A549 (cell line): ENCODE measurements at regions not wholly inside any gene's neighbourhood (a gene's known extent, or its start where the extent isn't known, plus 50 kb on each side); places are given as distances from the start of the nearest gene placed in this dataset.
A peak's percentile ranks its signal among the peaks of the same experiment; 100 is the strongest.

Source experiments
- CBX2 ChIP-seq: fragments of 200-600 bp; sonication (generic); IDR thresholded peaks from 2 replicates; pipeline ENCODE4 v1.6.1; 2016; ENCODE audit warnings: low read depth, mild to moderate bottlenecking, borderline replicate concordance
- CBX8 ChIP-seq: fragments of 200-600 bp; sonication (generic); IDR thresholded peaks from 2 replicates; pipeline ENCODE4 v1.6.1; 2016
- FOXS1 ChIP-seq: fragments of 250-450 bp; sonication (Bioruptor Pico); IDR thresholded peaks from 2 replicates; pipeline ENCODE4 v1.5.0; 2020; ENCODE audit warnings: mild to moderate bottlenecking, moderate library complexity
- HDAC2 ChIP-seq: fragments of 200-600 bp; sonication (generic); IDR thresholded peaks from 2 replicates; pipeline ENCODE4 v1.6.1; 2016
- HEYL ChIP-seq: fragments of 250-450 bp; sonication (Bioruptor Pico); IDR thresholded peaks from 2 replicates; pipeline ENCODE4 v1.8.0; 2021; ENCODE audit warnings: mild to moderate bottlenecking, moderate library complexity
- HOXA7 ChIP-seq: fragments of 250-450 bp; sonication (Bioruptor Pico); IDR thresholded peaks from 2 replicates; pipeline ENCODE4 v1.5.0; 2020; ENCODE audit warnings: mild to moderate bottlenecking, moderate library complexity
- HOXB13 ChIP-seq: fragments of 250-450 bp; sonication (Bioruptor Pico); IDR thresholded peaks from 2 replicates; pipeline ENCODE4 v1.5.0; 2020; ENCODE audit warnings: low read depth, mild to moderate bottlenecking, moderate library complexity
- JUNB ChIP-seq: fragments of >200 bp; sonication (Bioruptor Twin); formaldehyde crosslinking; IDR thresholded peaks from 2 replicates; pipeline ENCODE4 v1.6.1; 2016
- KDM1A ChIP-seq: fragments of 200-600 bp; sonication (generic); IDR thresholded peaks from 2 replicates; pipeline ENCODE4 v1.6.1; 2016; ENCODE audit warnings: low read depth, mild to moderate bottlenecking
- MAFK ChIP-seq: fragments of 450-650 bp; IDR thresholded peaks from 2 replicates; pipeline ENCODE4 v1.6.1; 2014; ENCODE audit not compliant: partially characterized antibody
- MAZ ChIP-seq: fragments of 150-350 bp; IDR thresholded peaks from 2 replicates; pipeline ENCODE4 v1.6.1; 2014; ENCODE audit warnings: antibody characterized with exemption, low read depth, low read length, borderline replicate concordance
- NPAS2 ChIP-seq: fragments of 250-450 bp; sonication (Bioruptor Pico); IDR thresholded peaks from 2 replicates; pipeline ENCODE4 v1.8.0; 2022; ENCODE audit warnings: mild to moderate bottlenecking, moderate library complexity, borderline replicate concordance
- NR3C1 ChIP-seq: fragments of >200 bp; sonication (Bioruptor Twin); formaldehyde crosslinking; IDR thresholded peaks from 3 replicates; pipeline ENCODE4 v1.6.1; 2017
- POLR2A ChIP-seq: IDR thresholded peaks from 2 replicates; pipeline ENCODE4 v1.6.1; 2012; ENCODE audit warnings: mild to moderate bottlenecking, low read length
- RAD21 ChIP-seq, 2 experiments: fragments of >200 bp in 1 of 2; sonication (Bioruptor Twin) in 1 of 2; formaldehyde crosslinking in 1 of 2; IDR thresholded peaks in 1 of 2; conservative IDR thresholded peaks in 1 of 2; 2 replicates in 1 of 2; 3 replicates in 1 of 2; pipeline ENCODE4 v1.6.1; 2012 to 2018; ENCODE audit warnings: inconsistent platforms in 1 of 2
- RARB ChIP-seq: fragments of 250-450 bp; sonication (Bioruptor Pico); IDR thresholded peaks from 2 replicates; pipeline ENCODE4 v1.8.0; 2021; ENCODE audit warnings: mild to moderate bottlenecking, moderate library complexity
- RCOR1 ChIP-seq: fragments of 150-350 bp; IDR thresholded peaks from 2 replicates; pipeline ENCODE4 v1.6.1; 2014; ENCODE audit warnings: antibody characterized with exemption, low read length, low read depth
- SMC3 ChIP-seq: fragments of >200 bp; sonication (Bioruptor Twin); formaldehyde crosslinking; IDR thresholded peaks from 3 replicates; pipeline ENCODE4 v1.6.1; 2018; ENCODE audit warnings: inconsistent platforms
- SREBF2 ChIP-seq: fragments of 450-650 bp; IDR thresholded peaks from 2 replicates; pipeline ENCODE4 v1.6.1; 2014; ENCODE audit warnings: mild to moderate bottlenecking, moderate library complexity
- TFCP2L1 ChIP-seq: fragments of 250-450 bp; sonication (Bioruptor Pico); IDR thresholded peaks from 2 replicates; pipeline ENCODE4 v1.5.0; 2021; ENCODE audit warnings: mild to moderate bottlenecking
- ZC3H11A ChIP-seq: fragments of 450-650 bp; IDR thresholded peaks from 2 replicates; pipeline ENCODE4 v1.6.1; 2014; ENCODE audit warnings: antibody characterized with exemption, mild to moderate bottlenecking
- ZSCAN20 ChIP-seq: fragments of 250-450 bp; sonication (Bioruptor Pico); IDR thresholded peaks from 2 replicates; pipeline ENCODE4 v1.8.0; 2022; ENCODE audit warnings: mild to moderate bottlenecking, moderate library complexity
- TF ChIP-seq, protein P1 (sequence below): fragments of 450-650 bp; IDR thresholded peaks from 2 replicates; pipeline ENCODE4 v1.6.1; 2014; ENCODE audit warnings: antibody characterized with exemption
- TF ChIP-seq, protein P2 (sequence below): fragments of 200-600 bp; sonication (generic); IDR thresholded peaks from 2 replicates; pipeline ENCODE4 v1.6.1; 2016; ENCODE audit warnings: antibody characterized with exemption, mild to moderate bottlenecking, moderate library complexity
- TF ChIP-seq, protein P3 (sequence below): fragments of 250-450 bp; sonication (Bioruptor Pico); IDR thresholded peaks from 2 replicates; pipeline ENCODE4 v1.5.0; 2020; ENCODE audit warnings: low read depth, mild to moderate bottlenecking, moderate library complexity
- TF ChIP-seq, protein P4 (sequence below): IDR thresholded peaks from 2 replicates; pipeline ENCODE4 v1.6.1; 2012
- TF ChIP-seq, protein P5 (sequence below): fragments of >200 bp; sonication (Bioruptor Twin); formaldehyde crosslinking; IDR thresholded peaks from 3 replicates; pipeline ENCODE4 v1.6.1; 2016
- TF ChIP-seq, protein P6 (sequence below): IDR thresholded peaks from 2 replicates; pipeline ENCODE4 v1.6.1; 2012; ENCODE audit warnings: low read depth, borderline replicate concordance

DNA sequence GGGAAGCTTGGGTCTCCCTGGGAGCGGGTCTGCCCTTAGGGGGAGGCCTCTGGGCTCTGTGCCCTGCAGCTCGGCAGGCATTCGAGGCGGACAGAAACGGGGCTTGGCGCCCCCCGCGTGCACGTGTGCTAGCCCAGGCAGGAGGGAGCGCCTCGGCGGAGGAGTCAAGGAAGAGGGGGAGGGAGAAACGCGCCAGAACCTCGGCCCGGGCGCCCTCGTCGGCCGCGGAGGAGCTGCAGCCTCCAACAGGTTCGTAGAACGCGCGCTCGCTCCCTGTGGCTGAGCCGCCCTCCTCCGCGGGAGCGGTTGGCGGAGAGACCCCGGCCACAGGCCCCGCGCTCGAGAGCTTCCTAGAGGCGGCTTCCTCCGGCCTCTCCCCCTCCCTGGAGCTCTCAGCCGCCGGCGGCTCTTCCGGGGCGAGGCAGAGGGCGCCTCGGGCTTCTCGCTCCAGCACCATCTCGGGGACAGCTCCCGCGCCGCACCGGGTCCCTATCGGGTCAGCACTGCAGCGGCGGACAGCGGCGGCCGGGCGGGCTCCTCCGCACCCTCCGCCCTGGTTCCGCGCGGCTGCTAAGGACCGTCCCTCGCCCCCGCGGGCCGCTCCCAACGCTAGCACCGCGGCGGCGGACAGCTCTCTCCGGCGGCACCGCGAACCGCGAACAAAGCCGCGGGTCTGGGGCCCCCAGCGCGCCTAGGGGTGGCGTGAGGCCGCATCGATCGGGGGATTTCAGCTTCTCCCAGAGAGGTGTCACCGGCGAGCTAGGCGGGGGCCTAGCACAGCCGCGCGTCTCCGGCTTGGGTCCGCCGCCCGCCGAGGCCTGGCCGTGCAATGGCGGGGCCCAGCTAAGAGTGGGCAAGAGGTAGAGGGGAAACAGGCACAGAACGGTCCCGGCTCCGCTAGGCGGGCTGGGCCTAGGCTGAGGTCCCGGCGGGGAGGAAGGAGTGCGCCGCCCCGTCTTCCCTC is 74.6 kb upstream of the CPLX2 start (continued):
- TF ChIP-seq, protein P1, sequence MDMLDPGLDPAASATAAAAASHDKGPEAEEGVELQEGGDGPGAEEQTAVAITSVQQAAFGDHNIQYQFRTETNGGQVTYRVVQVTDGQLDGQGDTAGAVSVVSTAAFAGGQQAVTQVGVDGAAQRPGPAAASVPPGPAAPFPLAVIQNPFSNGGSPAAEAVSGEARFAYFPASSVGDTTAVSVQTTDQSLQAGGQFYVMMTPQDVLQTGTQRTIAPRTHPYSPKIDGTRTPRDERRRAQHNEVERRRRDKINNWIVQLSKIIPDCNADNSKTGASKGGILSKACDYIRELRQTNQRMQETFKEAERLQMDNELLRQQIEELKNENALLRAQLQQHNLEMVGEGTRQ, result no peak
- TF ChIP-seq HEYL (CRISPR knock-in tag) (peak; percentile 90), HOXA7 (CRISPR knock-in tag) (no peak), ZSCAN20 (CRISPR knock-in tag) (peak; percentile 97), MAZ (peak; percentile 65; the same call in 1 of the 2 replicates), MAFK (no peak), NR3C1 (no peak), RCOR1 (0 out of 2 replicates have a peak, but pooled peaks have one; percentile 77), SREBF2 (no peak), TFCP2L1 (no peak), POLR2A (no peak), KDM1A (no peak), JUNB (no peak), NPAS2 (CRISPR knock-in tag) (0 out of 2 replicates have a peak, but pooled peaks have one; percentile 39), RAD21 (conservative IDR thresholded peaks at IDR 0.05 in 1 of 2, IDR thresholded peaks at IDR 0.05 in 1 of 2) (peak; percentile 8 to 54; a peak in 4 of 5 replicates), FOXS1 (peak; percentile 94), CBX8 (no peak), SMC3 (peak; percentile 61), CBX2 (no peak), RARB (no peak), ZC3H11A (no peak), HDAC2 (peak; percentile 74; the same call in 1 of the 2 replicates), HOXB13 (CRISPR knock-in tag) (peak; percentile 96)
- TF ChIP-seq, protein P2, sequence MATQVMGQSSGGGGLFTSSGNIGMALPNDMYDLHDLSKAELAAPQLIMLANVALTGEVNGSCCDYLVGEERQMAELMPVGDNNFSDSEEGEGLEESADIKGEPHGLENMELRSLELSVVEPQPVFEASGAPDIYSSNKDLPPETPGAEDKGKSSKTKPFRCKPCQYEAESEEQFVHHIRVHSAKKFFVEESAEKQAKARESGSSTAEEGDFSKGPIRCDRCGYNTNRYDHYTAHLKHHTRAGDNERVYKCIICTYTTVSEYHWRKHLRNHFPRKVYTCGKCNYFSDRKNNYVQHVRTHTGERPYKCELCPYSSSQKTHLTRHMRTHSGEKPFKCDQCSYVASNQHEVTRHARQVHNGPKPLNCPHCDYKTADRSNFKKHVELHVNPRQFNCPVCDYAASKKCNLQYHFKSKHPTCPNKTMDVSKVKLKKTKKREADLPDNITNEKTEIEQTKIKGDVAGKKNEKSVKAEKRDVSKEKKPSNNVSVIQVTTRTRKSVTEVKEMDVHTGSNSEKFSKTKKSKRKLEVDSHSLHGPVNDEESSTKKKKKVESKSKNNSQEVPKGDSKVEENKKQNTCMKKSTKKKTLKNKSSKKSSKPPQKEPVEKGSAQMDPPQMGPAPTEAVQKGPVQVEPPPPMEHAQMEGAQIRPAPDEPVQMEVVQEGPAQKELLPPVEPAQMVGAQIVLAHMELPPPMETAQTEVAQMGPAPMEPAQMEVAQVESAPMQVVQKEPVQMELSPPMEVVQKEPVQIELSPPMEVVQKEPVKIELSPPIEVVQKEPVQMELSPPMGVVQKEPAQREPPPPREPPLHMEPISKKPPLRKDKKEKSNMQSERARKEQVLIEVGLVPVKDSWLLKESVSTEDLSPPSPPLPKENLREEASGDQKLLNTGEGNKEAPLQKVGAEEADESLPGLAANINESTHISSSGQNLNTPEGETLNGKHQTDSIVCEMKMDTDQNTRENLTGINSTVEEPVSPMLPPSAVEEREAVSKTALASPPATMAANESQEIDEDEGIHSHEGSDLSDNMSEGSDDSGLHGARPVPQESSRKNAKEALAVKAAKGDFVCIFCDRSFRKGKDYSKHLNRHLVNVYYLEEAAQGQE, result peak; percentile 100
- TF ChIP-seq, protein P3, sequence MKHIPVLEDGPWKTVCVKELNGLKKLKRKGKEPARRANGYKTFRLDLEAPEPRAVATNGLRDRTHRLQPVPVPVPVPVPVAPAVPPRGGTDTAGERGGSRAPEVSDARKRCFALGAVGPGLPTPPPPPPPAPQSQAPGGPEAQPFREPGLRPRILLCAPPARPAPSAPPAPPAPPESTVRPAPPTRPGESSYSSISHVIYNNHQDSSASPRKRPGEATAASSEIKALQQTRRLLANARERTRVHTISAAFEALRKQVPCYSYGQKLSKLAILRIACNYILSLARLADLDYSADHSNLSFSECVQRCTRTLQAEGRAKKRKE (CRISPR knock-in tag), result peak; percentile 98
- TF ChIP-seq, protein P4, sequence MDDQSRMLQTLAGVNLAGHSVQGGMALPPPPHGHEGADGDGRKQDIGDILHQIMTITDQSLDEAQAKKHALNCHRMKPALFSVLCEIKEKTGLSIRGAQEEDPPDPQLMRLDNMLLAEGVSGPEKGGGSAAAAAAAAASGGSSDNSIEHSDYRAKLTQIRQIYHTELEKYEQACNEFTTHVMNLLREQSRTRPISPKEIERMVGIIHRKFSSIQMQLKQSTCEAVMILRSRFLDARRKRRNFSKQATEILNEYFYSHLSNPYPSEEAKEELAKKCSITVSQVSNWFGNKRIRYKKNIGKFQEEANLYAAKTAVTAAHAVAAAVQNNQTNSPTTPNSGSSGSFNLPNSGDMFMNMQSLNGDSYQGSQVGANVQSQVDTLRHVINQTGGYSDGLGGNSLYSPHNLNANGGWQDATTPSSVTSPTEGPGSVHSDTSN, result no peak
- TF ChIP-seq, protein P5, sequence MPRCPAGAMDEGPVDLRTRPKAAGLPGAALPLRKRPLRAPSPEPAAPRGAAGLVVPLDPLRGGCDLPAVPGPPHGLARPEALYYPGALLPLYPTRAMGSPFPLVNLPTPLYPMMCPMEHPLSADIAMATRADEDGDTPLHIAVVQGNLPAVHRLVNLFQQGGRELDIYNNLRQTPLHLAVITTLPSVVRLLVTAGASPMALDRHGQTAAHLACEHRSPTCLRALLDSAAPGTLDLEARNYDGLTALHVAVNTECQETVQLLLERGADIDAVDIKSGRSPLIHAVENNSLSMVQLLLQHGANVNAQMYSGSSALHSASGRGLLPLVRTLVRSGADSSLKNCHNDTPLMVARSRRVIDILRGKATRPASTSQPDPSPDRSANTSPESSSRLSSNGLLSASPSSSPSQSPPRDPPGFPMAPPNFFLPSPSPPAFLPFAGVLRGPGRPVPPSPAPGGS, result no peak
- TF ChIP-seq, protein P6, sequence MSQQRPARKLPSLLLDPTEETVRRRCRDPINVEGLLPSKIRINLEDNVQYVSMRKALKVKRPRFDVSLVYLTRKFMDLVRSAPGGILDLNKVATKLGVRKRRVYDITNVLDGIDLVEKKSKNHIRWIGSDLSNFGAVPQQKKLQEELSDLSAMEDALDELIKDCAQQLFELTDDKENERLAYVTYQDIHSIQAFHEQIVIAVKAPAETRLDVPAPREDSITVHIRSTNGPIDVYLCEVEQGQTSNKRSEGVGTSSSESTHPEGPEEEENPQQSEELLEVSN, result no peak
